Jurkat, Clone E6-1 (cell line): ENCODE measurements at regions not wholly inside any gene's neighbourhood (a gene's known extent, or its start where the extent isn't known, plus 50 kb on each side); places are given as distances from the start of the nearest gene placed in this dataset.
"Not testable (repeated sequence)": the region's sequence is repeated elsewhere in the genome, so short reads cannot be mapped to it uniquely, and the experiment has no call there.

Experiments
- DNase-seq: peaks from one replicate; pipeline ENCODE4 v3.0.0-alpha.2; 2011; ENCODE audit warnings: low read depth, low spot score
- H3K4me3 ChIP-seq: 2 replicates; pipeline ENCODE4 v1.5.1; 2011; ENCODE audit warnings: mild to moderate bottlenecking, low read length, control low read depth, moderate library complexity

GRCh38 chr4:123120473-123120872 is 198.1 kb upstream of the NUDT6 start:
- no peak overlapping the region for H3K4me3 ChIP-seq
- DNase-seq, result no peak

DNA sequence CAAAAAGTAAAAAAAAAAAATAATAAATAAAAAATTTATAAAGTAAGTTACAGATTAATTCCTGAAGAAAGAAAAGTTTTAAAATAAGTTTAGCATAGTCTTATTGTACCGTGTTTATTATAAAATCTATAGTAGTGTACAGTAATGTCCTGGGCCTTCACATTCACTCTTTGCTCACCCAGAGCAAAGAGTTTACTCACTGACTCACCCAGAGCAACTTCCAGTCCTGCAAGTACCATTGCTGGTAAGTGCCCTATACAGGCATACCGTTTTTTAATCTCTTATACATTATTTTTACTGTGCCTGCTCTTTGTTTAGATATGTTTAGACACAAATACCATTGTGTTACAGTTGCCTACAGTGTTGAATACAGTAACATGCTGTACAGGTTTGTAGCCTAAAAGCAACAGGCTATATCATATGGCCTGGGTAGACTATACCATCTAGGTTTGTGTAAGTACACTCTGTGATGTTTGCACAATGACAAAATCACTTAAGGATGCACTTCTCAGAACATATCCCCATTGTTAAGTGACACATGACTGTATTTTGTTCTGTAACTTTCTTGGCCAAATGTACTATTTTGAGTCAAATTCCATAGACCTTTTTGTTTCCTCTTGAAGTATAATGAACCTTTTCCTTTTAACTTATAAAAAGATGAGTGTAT is 199.0 kb upstream of the NUDT6 start:
- H3K4me3 ChIP-seq, result no peak overlapping the region
- no peak for DNase-seq

GRCh38 chr4:123125477-123125876 is 203.1 kb upstream of the NUDT6 start:
- no peak overlapping the region for H3K4me3 ChIP-seq
- DNase-seq, result no peak

GRCh38 chr4:123127218-123127617 is 204.8 kb upstream of the NUDT6 start:
- H3K4me3 ChIP-seq, result no peak overlapping the region
- DNase-seq, result no peak

GRCh38 chr4:123127875-123128274 is 205.5 kb upstream of the NUDT6 start:
- DNase-seq, result no peak
- no peak overlapping the region for H3K4me3 ChIP-seq

- H3K4me3 ChIP-seq, result no peak overlapping the region
- DNase-seq, result no peak
These were observed 211.1 kb upstream of the NUDT6 start for GRCh38 chr4:123133397-123134050.

- no peak overlapping the region for H3K4me3 ChIP-seq
- DNase-seq, result no peak
These were observed 222.2 kb upstream of the NUDT6 start for GRCh38 chr4:123144616-123145015.

DNA sequence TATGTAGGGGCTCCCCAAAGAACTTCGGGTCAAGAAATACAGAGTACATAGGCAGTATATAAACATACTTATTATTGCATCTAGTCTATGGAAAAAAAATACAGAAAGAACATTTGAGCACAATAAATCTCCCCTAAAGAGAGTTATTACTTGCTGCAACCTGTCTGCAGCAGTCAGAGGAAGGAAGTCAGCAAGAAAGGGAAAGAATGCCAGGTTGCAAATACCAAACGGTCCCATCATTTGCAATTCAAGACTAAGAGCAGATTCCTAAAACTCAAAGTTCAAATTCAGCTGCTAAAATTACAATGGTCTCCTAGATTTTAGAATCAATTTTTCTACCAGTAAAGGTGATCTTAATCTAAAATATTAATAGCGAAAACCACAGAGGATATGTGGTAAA is 236.2 kb upstream of the NUDT6 start:
- no peak for DNase-seq
- no peak overlapping the region for H3K4me3 ChIP-seq

DNA sequence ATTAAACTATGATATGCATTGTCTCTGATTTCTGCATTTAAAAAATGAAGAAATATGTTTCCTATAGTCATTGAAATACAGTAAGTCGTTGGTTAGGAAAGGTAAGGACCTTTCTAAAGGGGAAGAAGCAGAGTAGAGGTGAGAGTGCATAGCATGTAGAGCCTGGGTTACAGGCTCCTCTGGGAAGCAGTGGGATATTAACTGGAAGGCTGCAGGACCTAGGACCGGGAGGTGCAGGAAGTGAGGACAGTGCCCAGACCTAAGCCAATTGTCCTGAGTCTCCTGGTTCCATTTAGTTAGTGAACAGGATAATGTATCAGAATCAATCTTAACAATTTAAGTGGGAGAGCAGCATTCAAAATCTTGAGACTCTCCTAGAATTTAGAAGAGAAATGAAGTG is 237.1 kb upstream of the NUDT6 start:
- no peak for DNase-seq
- H3K4me3 ChIP-seq, result no peak overlapping the region

GRCh38 chr4:123162859-123163258 is 233.7 kb upstream of the SPRY1 start:
- DNase-seq, result no peak
- no peak overlapping the region for H3K4me3 ChIP-seq

GRCh38 chr4:123163501-123163900 is 233.1 kb upstream of the SPRY1 start:
- H3K4me3 ChIP-seq, result no peak overlapping the region
- no peak for DNase-seq

DNA sequence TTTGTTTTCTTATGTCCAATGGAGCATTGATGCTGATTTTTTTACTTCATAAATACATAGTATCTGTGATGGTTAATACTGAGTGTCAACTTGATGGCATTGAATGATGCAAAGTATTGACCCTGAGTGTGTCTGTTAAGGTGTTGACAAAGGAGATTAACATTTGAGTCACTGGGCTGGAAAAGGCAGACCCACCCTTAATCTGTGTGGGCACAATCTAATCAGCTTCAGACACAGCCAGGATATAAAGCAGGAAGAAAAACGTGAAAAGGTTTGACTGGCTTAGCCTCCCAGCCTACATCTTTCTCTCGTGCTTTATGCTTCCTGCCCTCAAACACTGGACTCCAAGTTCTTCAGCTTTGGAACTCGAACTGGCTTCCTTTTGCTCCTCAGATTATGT is 230.6 kb upstream of the SPRY1 start:
- H3K4me3 ChIP-seq, result no peak overlapping the region
- no peak for DNase-seq

- DNase-seq, result no peak
- H3K4me3 ChIP-seq, result no peak overlapping the region
These were observed 228.7 kb upstream of the SPRY1 start for GRCh38 chr4:123167931-123168330.

DNA sequence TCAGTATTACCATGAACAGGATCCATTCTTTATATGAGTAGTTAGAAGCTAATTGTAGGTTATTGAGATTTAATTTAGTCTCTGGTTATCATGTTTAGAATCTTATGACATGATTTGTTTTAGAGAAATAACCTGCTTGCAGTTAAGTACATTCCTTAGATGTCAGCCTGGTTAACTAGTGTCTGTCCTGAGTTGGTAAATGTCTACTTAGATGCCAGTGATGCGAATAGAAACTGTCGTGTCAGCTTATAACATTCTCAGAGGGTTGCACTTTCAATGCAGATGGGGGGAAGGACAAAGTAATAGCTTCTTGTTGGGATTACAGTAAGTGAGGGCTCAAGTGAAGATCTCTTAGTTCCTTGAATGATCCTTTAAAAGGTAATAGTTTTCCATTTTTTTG is 227.8 kb upstream of the SPRY1 start:
- DNase-seq, result no peak
- no peak overlapping the region for H3K4me3 ChIP-seq

DNA sequence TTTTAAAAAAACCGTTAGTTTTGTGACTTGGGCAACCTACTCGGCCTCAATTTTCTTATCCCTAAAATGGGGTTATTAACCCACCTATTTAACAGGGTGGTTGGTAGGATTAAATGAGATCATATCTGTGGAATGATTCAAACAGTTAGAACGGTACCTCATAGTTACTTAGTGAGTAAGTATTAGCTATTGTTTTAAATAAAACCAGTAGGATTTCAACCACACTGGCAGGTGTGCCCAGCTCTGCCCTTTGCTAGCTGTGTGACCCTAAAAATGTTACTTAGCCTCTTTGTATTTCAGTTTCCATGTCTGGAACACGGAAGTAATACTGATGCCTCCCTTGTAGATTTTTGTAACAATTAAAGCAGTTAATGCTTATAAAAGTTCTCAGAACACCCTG is 225.8 kb upstream of the SPRY1 start:
- no peak overlapping the region for H3K4me3 ChIP-seq
- DNase-seq, result no peak

DNA sequence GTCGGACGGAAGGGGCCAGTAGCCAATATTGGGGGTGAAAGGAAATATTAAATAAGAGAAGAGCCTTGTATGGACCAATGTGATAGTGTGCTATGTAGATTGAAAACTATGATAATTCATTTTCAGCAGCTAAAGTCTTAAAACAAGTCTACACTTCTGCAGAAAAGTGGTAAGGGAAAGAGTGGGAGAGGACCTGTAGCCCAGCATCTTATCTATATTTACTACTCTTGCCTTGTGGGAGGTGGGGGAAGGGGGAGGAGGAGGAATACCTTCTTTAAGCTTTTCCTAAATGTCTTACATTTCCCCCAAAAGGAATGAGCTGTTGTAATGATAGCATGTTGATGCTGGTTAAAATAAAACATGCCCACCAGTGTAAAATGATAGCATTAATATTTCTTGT is 220.0 kb upstream of the SPRY1 start:
- no peak for DNase-seq
- no peak overlapping the region for H3K4me3 ChIP-seq

DNA sequence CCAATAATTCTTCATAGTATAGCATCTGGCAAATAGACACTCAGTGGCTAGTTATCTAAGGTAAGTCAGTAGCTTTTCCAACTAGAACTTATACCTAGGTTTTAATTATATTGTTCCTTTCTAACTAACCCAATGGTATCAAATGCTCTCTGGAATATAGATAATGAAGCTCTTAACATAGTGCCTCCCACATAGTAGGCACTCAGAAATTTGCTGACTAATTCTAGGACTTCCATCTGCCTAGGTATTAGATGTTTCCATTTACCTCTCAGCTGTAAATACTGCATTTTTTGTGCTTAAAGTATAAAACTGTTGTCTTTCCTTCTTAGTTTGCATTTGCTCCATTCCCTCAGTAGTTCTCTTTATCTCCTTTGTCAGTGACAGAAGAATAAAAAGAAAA is 214.3 kb upstream of the SPRY1 start:
- H3K4me3 ChIP-seq, result no peak overlapping the region
- no peak for DNase-seq

DNA sequence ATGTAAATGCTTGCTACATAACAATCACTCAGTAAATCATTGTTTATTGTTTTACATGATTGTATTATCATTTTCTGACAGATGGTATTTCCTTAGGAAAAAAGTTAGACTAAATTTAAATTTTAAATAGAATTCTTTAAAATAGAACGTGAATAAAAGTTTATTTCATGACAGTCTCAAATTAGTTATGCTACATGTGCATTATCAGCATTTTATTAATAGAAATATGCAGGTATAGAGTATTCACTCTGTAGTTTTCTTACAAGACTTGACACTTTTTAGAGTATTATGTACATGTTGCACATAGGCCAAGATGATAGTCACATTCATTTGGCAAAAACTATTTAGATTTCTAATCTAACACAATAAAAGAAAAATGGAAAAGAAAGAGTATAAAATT is 213.3 kb upstream of the SPRY1 start:
- DNase-seq, result no peak
- H3K4me3 ChIP-seq, result no peak overlapping the region

DNA sequence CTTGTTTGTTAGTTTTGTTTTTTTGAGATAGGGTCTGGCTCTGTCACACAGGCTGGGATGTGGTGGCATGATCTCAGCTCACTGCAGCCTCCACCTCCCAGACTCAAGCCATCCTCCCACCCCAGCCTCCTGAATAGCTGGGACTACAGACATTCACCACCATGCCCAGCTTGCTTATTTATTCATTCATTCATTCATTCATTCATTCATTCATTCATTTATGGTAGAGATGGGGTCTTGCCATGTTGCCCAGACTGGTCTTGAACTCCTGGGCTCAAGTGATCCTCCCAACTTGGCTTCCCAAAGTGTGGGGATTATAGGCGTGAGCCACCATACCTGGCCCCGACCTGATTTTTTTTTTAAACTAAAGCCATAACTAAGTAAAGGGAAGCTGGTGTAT is 212.8 kb upstream of the SPRY1 start:
- DNase-seq, H3K4me3 ChIP-seq: not testable (repeated sequence)

GRCh38 chr4:123186731-123187130 is 209.9 kb upstream of the SPRY1 start:
- no peak for DNase-seq

GRCh38 chr4:123190176-123190575 is 206.4 kb upstream of the SPRY1 start:
- peak; percentile 84 for DNase-seq
- no peak overlapping the region for H3K4me3 ChIP-seq

More at GRCh38 chr4:123186731-123187130, 209.9 kb upstream of the SPRY1 start:
- no peak overlapping the region for H3K4me3 ChIP-seq
